Left ventricle myocardium inferior (tissue), 1 donor: ENCODE measurements at regions not wholly inside any gene's neighbourhood (a gene's known extent, or its start where the extent isn't known, plus 50 kb on each side); places are given as distances from the start of the nearest gene placed in this dataset.

Experiments
- DNase-seq: peaks from one replicate; pipeline ENCODE4 v3.0.0-alpha.2; 2020
- H3K27ac ChIP-seq: fragments of 200-600 bp; replicated peaks from 2 replicates; pipeline ENCODE4 v1.8.0; 2021
- H3K27me3 ChIP-seq: fragments of 200-600 bp; 2 replicates; pipeline ENCODE4 v1.8.0; 2021; ENCODE audit warnings: low read depth
- H3K36me3 ChIP-seq: fragments of 200-600 bp; 2 replicates; pipeline ENCODE4 v1.8.0; 2021
- H3K4me1 ChIP-seq: fragments of 200-600 bp; 2 replicates; pipeline ENCODE4 v1.8.0; 2021
- H3K4me3 ChIP-seq: fragments of 200-600 bp; 2 replicates; pipeline ENCODE4 v1.8.0; 2021; ENCODE audit warnings: mild to moderate bottlenecking, moderate library complexity
- H3K9me3 ChIP-seq: fragments of 200-600 bp; replicated peaks from 2 replicates; pipeline ENCODE4 v1.8.0; 2021
- intact Hi-C: fragments of 100-400 bp; cut with micrococcal nuclease; formaldehyde crosslinking; loops from one replicate; pipeline ENCODE4 v1.11.0; 2022
- TF ChIP-seq, protein P1 (sequence below): fragments of 200-600 bp; IDR thresholded peaks from 2 replicates; pipeline ENCODE4 v1.8.0; 2021; ENCODE audit warnings: antibody characterized with exemption, mild to moderate bottlenecking, borderline replicate concordance
- donor health status: DM: no; HTN: yes; CAD: no; lungs with severe emphysema.

DNA sequence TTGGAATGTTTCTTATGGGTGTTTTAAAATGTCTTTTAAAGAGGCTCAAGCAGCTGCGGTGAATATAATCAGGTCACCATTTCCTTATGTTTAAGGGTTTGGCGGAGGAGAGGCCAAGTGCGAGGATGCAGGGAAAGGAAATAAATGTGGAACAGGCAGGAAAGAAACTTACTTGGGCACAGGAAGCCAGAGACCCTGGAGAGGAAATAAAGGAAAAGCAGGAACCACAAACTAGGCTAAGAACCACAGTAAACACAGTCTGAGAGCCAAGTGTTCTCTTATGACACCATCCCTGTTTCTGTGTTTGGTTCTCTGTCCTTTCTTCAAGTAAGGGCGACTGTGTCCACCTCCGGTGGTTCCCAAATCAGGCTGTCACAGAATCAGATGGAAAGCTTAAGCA lies 166.5 kb downstream of the C9orf152 start:
- intact Hi-C loops = no loop called here
- peaks cover 44% of the 10 kb centered on the region for H3K4me1 ChIP-seq
- no peak for DNase-seq
- no peaks in the 10 kb centered on the region for H3K36me3 ChIP-seq
- TF ChIP-seq, protein P1, sequence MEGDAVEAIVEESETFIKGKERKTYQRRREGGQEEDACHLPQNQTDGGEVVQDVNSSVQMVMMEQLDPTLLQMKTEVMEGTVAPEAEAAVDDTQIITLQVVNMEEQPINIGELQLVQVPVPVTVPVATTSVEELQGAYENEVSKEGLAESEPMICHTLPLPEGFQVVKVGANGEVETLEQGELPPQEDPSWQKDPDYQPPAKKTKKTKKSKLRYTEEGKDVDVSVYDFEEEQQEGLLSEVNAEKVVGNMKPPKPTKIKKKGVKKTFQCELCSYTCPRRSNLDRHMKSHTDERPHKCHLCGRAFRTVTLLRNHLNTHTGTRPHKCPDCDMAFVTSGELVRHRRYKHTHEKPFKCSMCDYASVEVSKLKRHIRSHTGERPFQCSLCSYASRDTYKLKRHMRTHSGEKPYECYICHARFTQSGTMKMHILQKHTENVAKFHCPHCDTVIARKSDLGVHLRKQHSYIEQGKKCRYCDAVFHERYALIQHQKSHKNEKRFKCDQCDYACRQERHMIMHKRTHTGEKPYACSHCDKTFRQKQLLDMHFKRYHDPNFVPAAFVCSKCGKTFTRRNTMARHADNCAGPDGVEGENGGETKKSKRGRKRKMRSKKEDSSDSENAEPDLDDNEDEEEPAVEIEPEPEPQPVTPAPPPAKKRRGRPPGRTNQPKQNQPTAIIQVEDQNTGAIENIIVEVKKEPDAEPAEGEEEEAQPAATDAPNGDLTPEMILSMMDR = no peak
- H3K27ac ChIP-seq = peak overlapping the region; percentile 72
- H3K27me3 ChIP-seq = no peaks in the 10 kb centered on the region
- no peak overlapping the region for H3K4me3 ChIP-seq
- H3K9me3 ChIP-seq = no peaks in the 10 kb centered on the region

DNA sequence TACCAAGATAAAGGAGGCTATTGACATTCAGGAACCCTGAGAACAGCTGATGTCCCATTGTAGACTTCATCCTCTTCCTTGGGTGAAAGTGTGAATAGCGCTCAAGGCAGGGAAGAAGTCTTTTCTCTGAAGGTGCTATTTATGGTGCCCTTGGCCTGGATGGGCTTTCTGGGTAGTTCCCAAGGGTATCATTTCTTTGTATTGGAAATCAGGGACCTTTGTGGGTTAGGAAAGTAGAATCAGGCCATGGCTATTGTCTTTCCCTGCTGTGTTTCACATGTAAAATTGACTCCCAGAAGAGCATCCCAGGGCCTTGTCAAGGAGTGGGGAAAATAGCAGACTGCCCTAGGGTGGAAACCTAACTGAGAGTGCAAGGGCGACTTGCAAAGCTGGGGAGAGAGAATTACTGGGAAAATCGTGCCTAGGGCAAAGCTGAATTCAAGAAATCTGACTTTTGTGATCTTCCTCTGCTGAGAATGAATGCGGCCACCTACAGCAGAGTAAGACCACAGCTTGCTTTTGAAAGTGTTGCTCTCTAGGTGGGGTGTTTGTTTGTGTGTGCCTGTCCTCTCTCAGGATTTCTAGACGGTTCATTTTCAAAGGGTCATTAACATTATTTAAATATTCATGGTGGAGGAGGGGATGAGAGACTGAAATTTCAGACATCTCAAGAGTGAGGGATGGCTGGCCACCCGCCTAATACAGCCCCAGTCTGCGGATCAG lies 160.6 kb downstream of the C9orf152 start:
- TF ChIP-seq, protein P1 = no peak
- peaks cover 57% of the 10 kb centered on the region for H3K4me1 ChIP-seq
- DNase-seq = no peak
- H3K27me3 ChIP-seq = no peaks in the 10 kb centered on the region
- intact Hi-C loops = no loop called here
- peak overlapping the region; percentile 87 for H3K4me3 ChIP-seq
- H3K27ac ChIP-seq = peak overlapping the region; percentile 91
- H3K36me3 ChIP-seq = no peaks in the 10 kb centered on the region
- no peaks in the 10 kb centered on the region for H3K9me3 ChIP-seq

DNA sequence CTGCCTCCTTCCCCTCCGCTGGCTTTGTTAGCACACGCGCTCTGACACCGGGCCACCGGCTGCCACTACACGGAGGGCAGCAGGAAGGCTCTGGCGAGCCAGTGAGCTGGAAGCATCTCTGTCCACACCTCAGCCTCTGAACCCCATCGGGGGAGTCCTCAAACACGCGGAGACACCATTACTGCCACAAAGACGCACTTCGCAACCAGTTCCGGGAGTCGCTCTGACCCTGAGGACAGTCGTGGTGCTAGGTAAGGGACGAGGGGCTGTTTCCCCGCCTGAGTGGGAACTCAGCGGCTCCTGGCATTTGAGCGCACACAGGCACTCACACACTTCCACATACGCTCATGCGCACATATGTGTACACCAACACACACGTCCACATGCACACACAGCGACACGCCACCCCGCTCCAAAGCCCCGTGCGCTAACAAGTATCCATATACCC lies 160.0 kb downstream of the C9orf152 start:
- no peaks in the 10 kb centered on the region for H3K27me3 ChIP-seq
- peak overlapping the region; percentile 91 for H3K27ac ChIP-seq
- DNase-seq = peak; percentile 21
- peaks cover 60% of the 10 kb centered on the region for H3K4me1 ChIP-seq
- no peaks in the 10 kb centered on the region for H3K9me3 ChIP-seq
- no peaks in the 10 kb centered on the region for H3K36me3 ChIP-seq
- H3K4me3 ChIP-seq = peak overlapping the region; percentile 87
- intact Hi-C loops = no loop called here
- TF ChIP-seq, protein P1 = no peak

DNA sequence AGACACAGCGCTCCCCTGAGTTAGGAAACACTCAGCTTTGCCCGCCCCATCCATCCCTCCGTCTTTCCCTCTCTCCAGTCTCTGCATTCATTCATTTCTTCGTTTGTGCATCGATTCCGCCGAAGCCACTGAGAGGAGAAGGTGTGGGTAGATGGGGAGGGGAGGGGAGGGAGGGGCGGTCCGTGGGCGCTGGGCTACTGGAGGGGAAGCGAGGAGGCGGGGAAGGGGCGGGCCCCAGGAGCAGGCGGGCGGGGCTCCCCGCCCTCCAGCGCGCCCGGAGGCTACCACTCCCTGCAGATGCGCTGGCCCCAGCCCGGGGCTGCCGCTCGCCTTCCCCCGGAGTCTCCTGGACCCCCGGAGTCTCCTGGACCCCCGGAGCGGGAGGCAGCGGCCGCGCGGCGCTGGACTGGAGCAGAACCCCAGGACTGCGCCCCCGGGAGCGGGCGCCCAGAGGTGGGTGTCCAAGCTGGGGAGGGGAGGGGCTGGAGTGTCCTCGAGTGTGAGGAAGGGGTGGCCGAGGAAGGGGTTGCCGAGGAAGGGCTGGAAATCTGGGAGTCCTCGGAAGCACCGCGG lies 159.5 kb downstream of the C9orf152 start:
- peak overlapping the region; percentile 87 for H3K4me3 ChIP-seq
- intact Hi-C loops = no loop called here
- no peaks in the 10 kb centered on the region for H3K27me3 ChIP-seq

DNA sequence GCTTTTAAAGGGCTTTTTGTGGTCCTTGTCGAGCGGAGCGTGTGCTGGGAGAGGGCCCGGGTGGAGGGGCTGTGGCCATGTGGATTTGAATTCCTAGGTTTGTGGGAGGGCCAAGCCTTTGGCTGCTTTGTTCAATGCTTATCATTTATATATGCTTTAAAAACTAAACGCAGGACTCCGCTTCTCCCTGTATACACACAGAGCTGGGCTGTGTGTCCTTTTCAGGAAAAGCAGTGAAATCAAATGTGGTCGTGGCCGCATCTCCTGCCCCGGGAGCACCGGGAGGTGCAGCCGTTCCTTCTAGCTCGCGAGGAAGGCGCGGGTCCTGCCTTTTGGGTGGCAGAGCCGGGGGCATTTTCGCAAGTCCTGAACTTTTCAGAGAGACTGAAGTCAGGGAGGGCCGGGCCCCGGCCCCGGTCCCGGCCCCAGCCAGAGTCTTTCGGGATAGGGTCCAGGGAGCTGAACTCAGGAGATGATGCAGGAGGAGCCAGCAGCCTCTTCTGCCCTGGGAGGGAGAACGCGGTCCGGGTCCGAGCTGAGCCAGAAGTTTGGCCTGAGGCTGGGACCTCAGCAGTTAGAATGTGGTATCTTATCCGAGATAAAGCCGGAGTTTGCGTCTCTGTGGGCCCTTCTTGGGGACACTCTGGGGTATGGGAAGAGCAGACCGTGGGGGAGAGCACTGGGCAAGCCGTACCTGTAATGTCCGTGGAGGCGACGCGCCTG lies 158.8 kb downstream of the C9orf152 start:
- Histone ChIP-seq H3K4me3 (peak overlapping the region; percentile 87), H3K27ac (peak overlapping the region; percentile 91), H3K4me1 (peaks cover 72% of the 10 kb centered on the region), H3K27me3 (no peaks in the 10 kb centered on the region), H3K9me3 (no peaks in the 10 kb centered on the region), H3K36me3 (no peaks in the 10 kb centered on the region)
- TF ChIP-seq, protein P1 = no peak
- DNase-seq = no peak
- intact Hi-C loops = no loop called here

More for the DNA sequence above, 159.5 kb downstream of the C9orf152 start:
- Histone ChIP-seq H3K9me3 (no peaks in the 10 kb centered on the region), H3K4me1 (peaks cover 65% of the 10 kb centered on the region), H3K36me3 (no peaks in the 10 kb centered on the region), H3K27ac (peak overlapping the region; percentile 91)
- peak; percentile 84 for DNase-seq
- TF ChIP-seq, protein P1 = no peak
